ENCODE measurements at regions not wholly inside any gene's neighbourhood (a gene's known extent, or its start where the extent isn't known, plus 50 kb on each side); places are given as distances from the start of the nearest gene placed in this dataset.
"Not testable (repeated sequence)": the region's sequence is repeated elsewhere in the genome, so short reads cannot be mapped to it uniquely, and the experiment has no call there.

DNA sequence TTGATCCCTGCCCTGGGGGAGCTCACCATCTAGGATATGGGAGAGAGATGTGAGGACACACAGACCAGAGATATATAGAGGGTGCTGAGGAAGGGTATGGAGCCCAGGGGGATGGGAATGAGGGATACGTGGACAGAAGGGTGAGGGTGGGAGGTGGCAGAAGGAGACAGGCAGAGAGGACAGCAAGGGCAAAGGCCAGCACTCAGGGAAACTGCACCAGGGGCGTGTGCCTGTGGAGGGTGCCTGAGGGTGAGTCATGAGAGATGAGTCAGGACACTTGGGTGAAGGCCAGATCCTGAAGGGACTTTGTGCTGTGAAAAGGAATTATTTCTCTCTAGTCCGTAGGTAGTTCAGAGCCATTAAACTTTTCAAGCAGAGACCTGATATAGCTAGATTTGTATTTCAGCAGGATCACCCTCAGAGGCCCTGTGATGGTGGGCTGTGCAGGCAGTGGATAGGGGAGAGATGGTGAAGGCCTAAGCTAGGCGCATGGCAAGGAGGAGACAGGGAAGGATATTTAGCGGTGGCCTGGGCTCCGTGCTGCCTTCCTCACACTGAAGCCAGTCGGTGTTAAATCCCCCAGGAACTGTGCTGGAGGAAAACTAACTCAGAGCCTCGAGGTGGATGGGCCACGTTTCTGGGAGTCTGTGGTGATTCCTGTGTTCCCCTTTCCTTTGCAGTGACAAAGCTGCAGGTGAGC is 3075.0 kb downstream of the RPIA start:
- peak in 3 of 4 donors; percentile 75 to 87 (median 84) for ATAC-seq
- H3K36me3 ChIP-seq; H3K27ac ChIP-seq; H3K27me3 ChIP-seq; H3K4me3 ChIP-seq; H3K9me3 ChIP-seq; H3K4me1 ChIP-seq; intact Hi-C loops (cut with DNase I); FAIRE-seq: not testable (repeated sequence)
- peak in 1 of 6 donors; percentile 26 for DNase-seq
- WGBS, 2 donors = 41 to 56% methylated on average over 7 to 9 of the region's 9 CpGs

DNA sequence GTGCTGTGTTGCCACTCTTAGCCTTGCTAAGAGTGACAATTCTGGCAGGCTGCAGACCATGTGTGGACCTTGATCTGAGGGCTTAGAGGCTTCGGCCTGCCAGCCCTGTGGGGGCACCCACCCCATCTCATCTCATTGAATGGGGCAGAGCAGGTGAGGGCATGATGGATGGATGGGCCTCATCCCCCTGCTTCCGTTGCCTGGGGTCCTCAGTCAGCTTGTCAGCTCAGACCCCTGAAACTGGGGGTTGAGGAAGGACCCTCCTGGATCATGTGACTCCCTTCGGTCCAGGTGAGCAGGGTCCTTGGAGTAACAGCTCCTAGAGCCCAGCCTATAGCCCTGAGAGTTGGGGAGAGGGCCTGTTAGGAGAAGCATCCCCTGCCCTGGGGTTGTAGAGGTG is 3076.8 kb downstream of the RPIA start:
- 55 to 58% methylated on average over 3 of the region's 3 CpGs for WGBS, 2 donors
- H3K27ac ChIP-seq; ATAC-seq; H3K36me3 ChIP-seq; H3K4me3 ChIP-seq; DNase-seq; H3K27me3 ChIP-seq; FAIRE-seq; H3K4me1 ChIP-seq; H3K9me3 ChIP-seq; intact Hi-C loops (cut with DNase I): not testable (repeated sequence)

DNA sequence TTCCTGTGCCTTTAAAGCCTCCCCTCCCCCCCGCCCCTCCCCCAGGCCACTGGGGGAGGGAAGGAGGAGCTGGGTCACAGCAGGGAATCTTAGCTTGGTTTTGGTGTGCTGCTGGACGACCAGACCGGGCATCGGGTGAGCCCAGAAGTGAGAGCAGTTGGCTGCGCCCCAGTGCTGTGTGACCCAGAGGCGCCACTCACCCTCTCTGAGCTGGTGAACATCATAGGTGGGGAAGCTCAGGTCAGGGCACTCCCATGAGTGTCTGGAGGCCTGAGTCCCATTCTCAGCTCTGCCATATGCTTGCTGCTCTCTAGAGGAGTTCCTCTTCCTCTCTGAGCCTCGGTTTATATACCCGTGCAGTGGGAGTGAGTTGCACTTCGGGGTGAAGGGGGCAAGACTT is 3077.5 kb downstream of the RPIA start:
- DNase-seq; H3K4me1 ChIP-seq; intact Hi-C loops (cut with DNase I); FAIRE-seq; H3K4me3 ChIP-seq; H3K27ac ChIP-seq; H3K36me3 ChIP-seq; H3K9me3 ChIP-seq; H3K27me3 ChIP-seq; ATAC-seq: not testable (repeated sequence)
- WGBS, 2 donors = 53 to 63% methylated on average over 8 to 9 of the region's 9 CpGs

- H3K4me1 ChIP-seq; H3K4me3 ChIP-seq; H3K36me3 ChIP-seq; DNase-seq; FAIRE-seq; H3K9me3 ChIP-seq; intact Hi-C loops (cut with DNase I); ATAC-seq; H3K27me3 ChIP-seq; H3K27ac ChIP-seq: not testable (repeated sequence)
- 37 to 56% methylated on average over 7 to 8 of the region's 8 CpGs for WGBS, 2 donors
These were observed 3078.6 kb downstream of the RPIA start for GRCh38 chr2:91770046-91770575.

DNA sequence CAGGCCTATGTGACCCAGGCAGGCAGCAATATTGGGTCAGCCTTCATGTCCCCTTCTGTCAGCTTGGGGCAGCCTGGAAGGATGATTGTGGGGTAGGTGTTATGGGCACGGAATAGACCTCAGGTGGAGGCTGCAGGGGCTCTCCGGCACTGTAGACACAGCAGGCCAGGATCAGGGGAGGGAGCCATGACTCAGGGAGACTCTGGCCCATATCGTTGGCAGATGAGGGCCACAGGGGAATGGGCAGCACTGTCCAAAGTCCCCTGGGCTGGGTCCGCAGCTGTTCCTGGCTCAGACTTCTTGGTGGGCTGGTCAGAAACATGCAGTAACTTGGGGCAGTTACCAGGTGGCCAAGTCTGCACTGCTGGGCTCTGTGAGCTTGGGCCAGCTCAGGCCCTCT is 3080.1 kb downstream of the RPIA start:
- H3K9me3 ChIP-seq; H3K4me1 ChIP-seq; H3K36me3 ChIP-seq; H3K27me3 ChIP-seq; H3K4me3 ChIP-seq; H3K27ac ChIP-seq; intact Hi-C loops (cut with DNase I); FAIRE-seq; DNase-seq; ATAC-seq: not testable (repeated sequence)
- WGBS, 2 donors = 67 to 69% methylated on average over 4 of the region's 4 CpGs

GRCh38 chr2:91772240-91772937 is 3080.9 kb downstream of the RPIA start:
- 65 to 83% methylated on average over 9 to 12 of the region's 13 CpGs for WGBS, 2 donors

GRCh38 chr2:91773810-91774209 is 3082.3 kb downstream of the RPIA start:
- H3K27ac ChIP-seq; H3K36me3 ChIP-seq; H3K4me3 ChIP-seq; H3K9me3 ChIP-seq; DNase-seq; FAIRE-seq; H3K27me3 ChIP-seq; ATAC-seq; H3K4me1 ChIP-seq; intact Hi-C loops (cut with DNase I): not testable (repeated sequence)
- WGBS, 2 donors = 58 to 68% methylated on average over 4 to 8 of the region's 9 CpGs

More at GRCh38 chr2:91772240-91772937, 3080.9 kb downstream of the RPIA start:
- FAIRE-seq; intact Hi-C loops (cut with DNase I); H3K36me3 ChIP-seq; ATAC-seq; H3K4me3 ChIP-seq; H3K27me3 ChIP-seq; H3K4me1 ChIP-seq; DNase-seq; H3K27ac ChIP-seq; H3K9me3 ChIP-seq: not testable (repeated sequence)

DNA sequence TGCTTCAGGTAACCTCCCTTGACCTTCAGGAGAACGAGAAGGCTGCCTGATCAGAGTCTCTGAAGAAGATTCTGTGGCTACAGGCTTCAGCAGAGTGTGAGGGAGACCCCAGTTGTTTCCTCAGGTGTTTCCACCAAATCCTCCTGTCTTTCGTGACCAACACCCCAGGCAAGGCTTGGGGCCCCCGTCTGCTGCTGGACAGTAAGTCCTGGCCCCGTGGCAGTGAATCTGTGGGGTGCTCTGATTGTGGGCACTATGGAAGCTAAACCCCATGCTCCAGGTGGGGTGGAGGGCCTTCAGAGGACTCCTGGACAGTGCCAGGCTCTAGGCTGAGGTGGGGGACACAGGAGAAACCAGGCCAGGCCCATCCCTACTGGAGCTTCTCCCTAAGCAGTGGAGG is 3083.7 kb downstream of the RPIA start:
- H3K4me3 ChIP-seq; H3K27ac ChIP-seq; H3K36me3 ChIP-seq; ATAC-seq; H3K27me3 ChIP-seq; intact Hi-C loops (cut with DNase I); DNase-seq; H3K9me3 ChIP-seq; H3K4me1 ChIP-seq; FAIRE-seq: not testable (repeated sequence)
- WGBS, 2 donors = 71 to 74% methylated on average over 4 of the region's 4 CpGs

- H3K9me3 ChIP-seq; H3K27ac ChIP-seq; H3K27me3 ChIP-seq; H3K36me3 ChIP-seq; intact Hi-C loops (cut with DNase I); H3K4me1 ChIP-seq; FAIRE-seq; ATAC-seq; H3K4me3 ChIP-seq: not testable (repeated sequence)
- WGBS, 2 donors = 69 to 72% methylated on average over 13 to 14 of the region's 14 CpGs
- DNase-seq = peak in 1 of 6 donors; percentile 39
These were observed 3088.9 kb downstream of the RPIA start for GRCh38 chr2:91780324-91780723.

DNA sequence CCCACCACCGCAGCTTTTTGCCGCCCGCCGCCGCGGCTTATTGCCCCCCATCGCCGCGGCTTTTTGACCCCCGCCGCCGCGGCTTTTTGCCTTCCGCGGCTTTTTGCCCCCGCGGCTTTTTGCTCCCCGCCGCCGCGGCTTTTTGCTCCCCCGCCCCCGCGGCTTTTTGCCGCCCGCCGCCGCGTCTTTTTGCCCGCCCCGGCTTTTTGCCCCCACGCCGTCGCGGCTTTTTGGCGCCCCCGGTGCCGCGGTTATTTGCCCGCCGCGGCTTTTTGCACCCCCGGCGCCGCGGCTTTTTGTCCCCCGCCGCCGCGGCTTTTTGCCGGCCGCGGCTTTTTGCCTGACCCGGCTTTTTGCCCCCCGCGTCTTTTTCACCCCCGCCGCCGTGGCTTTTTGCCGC is 3061.8 kb upstream of the TEKT4 start:
- H3K27ac ChIP-seq; FAIRE-seq; intact Hi-C loops (cut with DNase I); ATAC-seq; H3K4me1 ChIP-seq; H3K27me3 ChIP-seq; H3K36me3 ChIP-seq; H3K9me3 ChIP-seq: not testable (repeated sequence)
- peak overlapping the region in 1 of 4 donors; percentile 23 for H3K4me3 ChIP-seq
- DNase-seq = peak in 2 of 6 donors; percentile 19 to 39
- WGBS, 2 donors = 1 to 2% methylated on average over 17 to 30 of the region's 60 CpGs

Data from pancreas (tissue), 10 donors.